HCT116 (cell line): ENCODE measurements at regions not wholly inside any gene's neighbourhood (a gene's known extent, or its start where the extent isn't known, plus 50 kb on each side); places are given as distances from the start of the nearest gene placed in this dataset.

Source experiments
- ATAC-seq: fragments of 200-7000 bp; cut with Tn5 transposase; 2 replicates; pipeline ENCODE4 v1.9.1; 2020; ENCODE audit warnings: mild to moderate bottlenecking, moderate library complexity
- BruUV-seq: library from RNA; stranded (reverse); fragments of 400-500 nt; replicated peaks from 2 replicates; lab custom pipeline; 2021; lab: Mats Ljungman, UMichigan
- CTCF ChIA-PET: fragments of 300-600 bp; sonication (Branson Sonifier 250); formaldehyde crosslinking; loops from one replicate; lab custom pipeline; 2021; ENCODE audit warnings: antibody characterized with exemption; lab: Charles Lee
- POLR2A ChIA-PET: fragments of 300-600, 350-600 bp; sonication (Branson Sonifier 250); formaldehyde crosslinking; loops from one replicate; lab custom pipeline; 2021; ENCODE audit warnings: antibody characterized with exemption; lab: Charles Lee
- RAD21 ChIA-PET, 2 experiments: fragments of 300-600 bp; sonication (Branson Sonifier 250); formaldehyde crosslinking; loops; one replicate each; lab custom pipeline; 2023; ENCODE audit warnings: low total read pairs in 2 of 2; ENCODE audit not compliant: uncharacterized antibody in 2 of 2, unreplicated experiment in 2 of 2, low non-redundant PET in 1 of 2; lab: Charles Lee
- DNase-seq: peaks from one replicate; pipeline ENCODE4 v3.0.0-alpha.2; 2010; ENCODE audit warnings: low read depth, low spot score
- H2AFZ ChIP-seq: fragments of 200-600 bp; shearing (Covaris generic), sonication (generic); 2 replicates; pipeline ENCODE4 v1.6.1; 2017; ENCODE audit warnings: low read depth, mixed run types, mixed read lengths, antibody characterized with exemption, low read length; ENCODE audit not compliant: poor library complexity, severe bottlenecking
- H3K27ac ChIP-seq: 2 replicates; pipeline ENCODE4 v1.5.1; 2012; ENCODE audit warnings: low read depth, low read length
- H3K27me3 ChIP-seq: fragments of 200-600 bp; sonication (generic); 2 replicates; pipeline ENCODE4 v1.6.1; 2016; ENCODE audit warnings: mixed run types, low read length, mixed read lengths; ENCODE audit not compliant: insufficient read depth
- H3K36me3 ChIP-seq, 2 experiments: fragments of 200-500 bp in 1 of 2; fragments of 200-600 bp in 1 of 2; sonication (Bioruptor generic) in 1 of 2; sonication (generic) in 1 of 2; 2 replicates each; pipeline versions ENCODE4 v1.5.1 to v1.6.1; 2014 to 2016; ENCODE audit warnings: low read length in 2 of 2, inconsistent platforms in 1 of 2, mixed read lengths in 1 of 2, mixed run types in 1 of 2; ENCODE audit not compliant: insufficient read depth in 2 of 2, control insufficient read depth in 1 of 2
- H3K4me1 ChIP-seq, 2 experiments: fragments of 200-600 bp in 1 of 2; sonication (generic) in 1 of 2; 2 replicates each; pipeline versions ENCODE4 v1.5.1 to v1.6.1; 2012 to 2017; ENCODE audit warnings: low read length in 2 of 2, inconsistent platforms in 1 of 2, mild to moderate bottlenecking in 1 of 2, mixed read lengths in 1 of 2, mixed run types in 1 of 2, moderate library complexity in 1 of 2; ENCODE audit not compliant: insufficient read depth in 2 of 2, control insufficient read depth in 1 of 2
- H3K4me2 ChIP-seq: fragments of 200-600 bp; sonication (generic); 2 replicates; pipeline ENCODE4 v1.6.1; 2017; ENCODE audit warnings: mixed run types, low read length, mixed read lengths
- H3K4me3 ChIP-seq, 2 experiments: fragments of 200-600 bp in 1 of 2; sonication (generic) in 1 of 2; replicated peaks in 1 of 2; 2 replicates each; pipeline ENCODE4 v1.5.1; 2011 to 2016; ENCODE audit warnings: low read length in 2 of 2, control low read depth in 1 of 2, low read depth in 1 of 2, mild to moderate bottlenecking in 1 of 2, mixed read lengths in 1 of 2, mixed run types in 1 of 2
- H3K79me2 ChIP-seq: fragments of 200-600 bp; sonication (generic); 2 replicates; pipeline ENCODE4 v1.6.1; 2017; ENCODE audit warnings: mild to moderate bottlenecking, mixed run types, low read length, moderate library complexity, mixed read lengths; ENCODE audit not compliant: insufficient read depth
- H3K9ac ChIP-seq: fragments of 200-600 bp; sonication (generic); 2 replicates; pipeline ENCODE4 v1.6.1; 2016; ENCODE audit warnings: low read length, mixed read lengths
- H3K9me2 ChIP-seq: fragments of 200-600 bp; sonication (generic), shearing (Covaris generic); 2 replicates; pipeline ENCODE4 v1.6.1; 2017; ENCODE audit warnings: mixed run types, mild to moderate bottlenecking, moderate library complexity; ENCODE audit not compliant: insufficient read depth
- H3K9me3 ChIP-seq, 2 experiments: fragments of 200-500 bp in 1 of 2; fragments of 200-600 bp in 1 of 2; sonication (Bioruptor generic) in 1 of 2; sonication (generic) in 1 of 2; 2 replicates each; pipeline ENCODE4 v1.6.1; 2014 to 2017; ENCODE audit warnings: low read length in 2 of 2, mixed read lengths in 2 of 2, inconsistent platforms in 1 of 2, low read depth in 1 of 2, mild to moderate bottlenecking in 1 of 2, mixed run types in 1 of 2, moderate library complexity in 1 of 2; ENCODE audit not compliant: control insufficient read depth in 1 of 2, insufficient read depth in 1 of 2
- H4K20me1 ChIP-seq: fragments of 200-600 bp; sonication (generic), shearing (Covaris generic); 2 replicates; pipeline ENCODE4 v1.6.1; 2017; ENCODE audit warnings: mixed run types, mild to moderate bottlenecking, moderate library complexity; ENCODE audit not compliant: insufficient read depth
- CBX3 ChIP-seq: IDR thresholded peaks from 2 replicates; pipeline ENCODE4 v1.6.1; 2012; ENCODE audit warnings: low read depth
- CTCF ChIP-seq, 3 experiments: fragments of 200-600 bp in 1 of 3; sonication (generic) in 1 of 3; IDR thresholded peaks in 2 of 3; conservative IDR thresholded peaks in 1 of 3; 2 replicates each; pipeline ENCODE4 v1.5.1; 2012 to 2017; ENCODE audit warnings: low read depth in 2 of 3, low read length in 2 of 3, antibody characterized with exemption in 1 of 3, borderline replicate concordance in 1 of 3, control low read depth in 1 of 3, mild to moderate bottlenecking in 1 of 3, mixed read lengths in 1 of 3, mixed run types in 1 of 3, moderate library complexity in 1 of 3; ENCODE audit not compliant: insufficient read depth in 1 of 3
- EGR1 ChIP-seq: IDR thresholded peaks from 2 replicates; pipeline ENCODE4 v1.6.1; 2012; ENCODE audit warnings: low read depth
- ELF1 ChIP-seq: IDR thresholded peaks from 2 replicates; pipeline ENCODE4 v1.6.1; 2012; ENCODE audit warnings: low read depth, borderline replicate concordance
- EZH2 ChIP-seq: fragments of 200-600 bp; sonication (generic); IDR thresholded peaks from 2 replicates; pipeline ENCODE4 v1.6.1; 2017; ENCODE audit warnings: antibody characterized with exemption, mixed run types
- FOSL1 ChIP-seq: IDR thresholded peaks from 2 replicates; pipeline ENCODE4 v1.6.1; 2012; ENCODE audit warnings: low read depth
- JUND ChIP-seq: IDR thresholded peaks from 2 replicates; pipeline ENCODE4 v1.6.1; 2012
- MAX ChIP-seq: IDR thresholded peaks from 2 replicates; pipeline ENCODE4 v1.6.1; 2012
- POLR2A ChIP-seq: IDR thresholded peaks from 2 replicates; pipeline ENCODE4 v1.7.0; 2011; ENCODE audit warnings: borderline replicate concordance; ENCODE audit not compliant: insufficient read depth, insufficient read length; ENCODE audit errors: extremely low read depth
- POLR2AphosphoS5 ChIP-seq: IDR thresholded peaks from 2 replicates; pipeline ENCODE4 v1.6.1; 2011; ENCODE audit warnings: mild to moderate bottlenecking, low read depth, low read length, moderate library complexity
- RAD21 ChIP-seq: IDR thresholded peaks from 2 replicates; pipeline ENCODE4 v1.6.1; 2012; ENCODE audit warnings: low read depth, mild to moderate bottlenecking
- REST ChIP-seq: IDR thresholded peaks from 2 replicates; pipeline ENCODE4 v1.6.1; 2012; ENCODE audit warnings: low read depth
- SIN3A ChIP-seq: IDR thresholded peaks from 2 replicates; pipeline ENCODE4 v1.6.1; 2012; ENCODE audit warnings: low read depth
- SP1 ChIP-seq: IDR thresholded peaks from 2 replicates; pipeline ENCODE4 v1.6.1; 2012; ENCODE audit warnings: low read depth
- SRF ChIP-seq: IDR thresholded peaks from 2 replicates; pipeline ENCODE4 v1.6.1; 2012; ENCODE audit warnings: low read depth
- TCF7L2 ChIP-seq: IDR thresholded peaks from 2 replicates; pipeline ENCODE4 v1.7.0; 2011; ENCODE audit warnings: borderline replicate concordance, inconsistent platforms; ENCODE audit not compliant: insufficient read depth, insufficient read length; ENCODE audit errors: extremely low read depth
- YY1 ChIP-seq: IDR thresholded peaks from 2 replicates; pipeline ENCODE4 v1.6.1; 2011; ENCODE audit warnings: low read length, low read depth, moderate library complexity, mild to moderate bottlenecking; ENCODE audit not compliant: insufficient replicate concordance; ENCODE audit errors: extremely low read depth
- ZFX ChIP-seq: fragments of 450-650 bp; IDR thresholded peaks from 2 replicates; pipeline ENCODE4 v1.6.1; 2017
- ZNF274 ChIP-seq: fragments of 200-500 bp; sonication (Bioruptor generic); IDR thresholded peaks from 2 replicates; pipeline ENCODE4 v1.6.1; 2014; ENCODE audit warnings: mild to moderate bottlenecking, low read depth, low read length, inconsistent platforms
- intact Hi-C: fragments of 100-400 bp; cut with micrococcal nuclease; formaldehyde crosslinking; loops from 2 replicates; pipeline ENCODE4 v1.10.0; 2022

GRCh38 chr2:208970070-208970469, 453.8 kb upstream of the MAP2 start (continued):
- no peak for TF ChIP-seq CTCF (IDR thresholded peaks at IDR 0.05 in 2 of 3, conservative IDR thresholded peaks at IDR 0.05 in 1 of 3; ENCODE audit: borderline replicate concordance in 1 of 3, insufficient read depth in 1 of 3, low read depth in 2 of 3, low read length in 2 of 3)
- no peak for TF ChIP-seq EGR1
- no peak for TF ChIP-seq EZH2
- no peak for TF ChIP-seq CBX3
- TF ChIP-seq SP1, result no peak
- no peak for TF ChIP-seq POLR2A
- TF ChIP-seq, all 23 proteins: peak for 0

GRCh38 chr2:208977582-208977981, 446.3 kb upstream of the MAP2 start:
- ChIA-PET CTCF (no interaction called here), POLR2A (no interaction called here), RAD21 (no interaction called here)
- H3K27me3 ChIP-seq, result no peaks in the 10 kb centered on the region
- no peak overlapping the region for H2AFZ ChIP-seq
- ATAC-seq (no peak), DNase-seq (no peak)
- no peaks in the 10 kb centered on the region for H3K79me2 ChIP-seq
- no peaks in the 10 kb centered on the region for H3K36me3 ChIP-seq
- H3K27ac ChIP-seq, result no peak overlapping the region
- no peaks in the 10 kb centered on the region for H4K20me1 ChIP-seq
- BruUV-seq, result no TSS peak
- intact Hi-C loops, result no loop called here
- H3K4me2 ChIP-seq, result no peak overlapping the region
- no peak overlapping the region for H3K9ac ChIP-seq
- H3K9me3 ChIP-seq, result no peaks in the 10 kb centered on the region
- H3K9me2 ChIP-seq, result no peaks in the 10 kb centered on the region
- no peaks in the 10 kb centered on the region for H3K4me1 ChIP-seq
- no peak overlapping the region for H3K4me3 ChIP-seq
- TF ChIP-seq SRF (no peak), YY1 (no peak), FOSL1 (no peak), CTCF (IDR thresholded peaks at IDR 0.05 in 2 of 3, conservative IDR thresholded peaks at IDR 0.05 in 1 of 3; ENCODE audit: borderline replicate concordance in 1 of 3, insufficient read depth in 1 of 3, low read depth in 2 of 3, low read length in 2 of 3) (no peak), SIN3A (no peak), POLR2A (no peak), TCF7L2 (no peak), RAD21 (no peak), JUND (no peak), ZFX (no peak), MAX (no peak), ZNF274 (no peak), POLR2AphosphoS5 (no peak), ELF1 (no peak), EGR1 (no peak), REST (no peak)
